ENCODE measurements at regions not wholly inside any gene's neighbourhood (a gene's known extent, or its start where the extent isn't known, plus 50 kb on each side); places are given as distances from the start of the nearest gene placed in this dataset.

GRCh38 chr15:35931799-35932341 lies 385.9 kb upstream of the DPH6 start:
- DNase-seq (ENCODE audit: low spot score) = no peak

GRCh38 chr15:35932531-35932930 lies 386.6 kb upstream of the DPH6 start:
- TF ChIP-seq CTCF (IDR thresholded peaks at IDR 0.05; ENCODE audit: extremely low read depth, missing control alignments) = no peak
- DNase-seq (ENCODE audit: low spot score) = no peak

More at GRCh38 chr15:35931799-35932341, 385.9 kb upstream of the DPH6 start:
- no peak for TF ChIP-seq CTCF (IDR thresholded peaks at IDR 0.05; ENCODE audit: extremely low read depth, missing control alignments)

- DNase-seq (ENCODE audit: low spot score) = no peak
- TF ChIP-seq CTCF (IDR thresholded peaks at IDR 0.05; ENCODE audit: extremely low read depth, missing control alignments) = no peak
Measured at GRCh38 chr15:35933531-35933930, 387.6 kb upstream of the DPH6 start.

- DNase-seq (ENCODE audit: low spot score) = no peak
- no peak for TF ChIP-seq CTCF (IDR thresholded peaks at IDR 0.05; ENCODE audit: extremely low read depth, missing control alignments)
Measured at GRCh38 chr15:35934383-35935049, 388.6 kb upstream of the DPH6 start.

GRCh38 chr15:35936284-35936683 lies 390.3 kb upstream of the DPH6 start:
- no peak for TF ChIP-seq CTCF (IDR thresholded peaks at IDR 0.05; ENCODE audit: extremely low read depth, missing control alignments)
- no peak for DNase-seq (ENCODE audit: low spot score)

GRCh38 chr15:35937380-35937779 lies 391.4 kb upstream of the DPH6 start:
- no peak for DNase-seq (ENCODE audit: low spot score)
- TF ChIP-seq CTCF (IDR thresholded peaks at IDR 0.05; ENCODE audit: extremely low read depth, missing control alignments) = no peak

GRCh38 chr15:35944945-35945585 lies 399.1 kb upstream of the DPH6 start:
- no peak for DNase-seq (ENCODE audit: low spot score)
- TF ChIP-seq CTCF (IDR thresholded peaks at IDR 0.05; ENCODE audit: extremely low read depth, missing control alignments) = no peak

Data from GM20000 (cell line).